H1 (cell line): ENCODE measurements at regions not wholly inside any gene's neighbourhood (a gene's known extent, or its start where the extent isn't known, plus 50 kb on each side); places are given as distances from the start of the nearest gene placed in this dataset.
"Not testable (repeated sequence)": the region's sequence is repeated elsewhere in the genome, so short reads cannot be mapped to it uniquely, and the experiment has no call there.

Source experiments
- CTCF ChIA-PET: fragments of 300-600 bp; sonication (Branson Sonifier 250); formaldehyde crosslinking; loops from one replicate; lab custom pipeline; 2021; ENCODE audit not compliant: partially characterized antibody; lab: Charles Lee
- POLR2A ChIA-PET: fragments of 300-600 bp; sonication (Branson Sonifier 250); formaldehyde crosslinking; loops from one replicate; lab custom pipeline; 2021; ENCODE audit warnings: inconsistent platforms; ENCODE audit not compliant: partially characterized antibody; lab: Charles Lee
- DNase-seq, 2 experiments: peaks; one replicate each; pipeline versions ENCODE4 v3.0.0 to v3.0.0-alpha.2; 2010 to 2022; ENCODE audit warnings: low spot score in 2 of 2, low read depth in 1 of 2, mixed read lengths in 1 of 2
- FAIRE-seq: peaks from 2 replicates; lab custom pipeline; 2011; peaks lifted over from hg19 to GRCh38; lab: Jason Lieb, UNC
- H2AFZ ChIP-seq: 2 replicates; pipeline ENCODE4 v1.8.1; 2012; ENCODE audit warnings: low read length, inconsistent platforms
- H2AK5ac ChIP-seq: 2 replicates; pipeline ENCODE4 v1.6.1; 2013; ENCODE audit warnings: low read depth, low read length
- H2BK120ac ChIP-seq: replicated peaks from 2 replicates; pipeline ENCODE3; 2013; ENCODE audit warnings: low read depth, low read length, inconsistent platforms
- H2BK12ac ChIP-seq: 2 replicates; pipeline ENCODE4 v1.6.1; 2013; ENCODE audit warnings: low read depth, low read length
- H2BK15ac ChIP-seq: 2 replicates; pipeline ENCODE4 v1.6.1; 2013; ENCODE audit warnings: low read length
- H2BK20ac ChIP-seq: 2 replicates; pipeline ENCODE4 v1.6.1; 2013; ENCODE audit warnings: low read length
- H2BK5ac ChIP-seq: 2 replicates; pipeline ENCODE4 v1.6.1; 2013; ENCODE audit warnings: low read depth, low read length
- H3K14ac ChIP-seq: 2 replicates; pipeline ENCODE4 v1.6.1; 2013; ENCODE audit warnings: inconsistent platforms; ENCODE audit not compliant: insufficient read length
- H3K18ac ChIP-seq: 2 replicates; pipeline ENCODE4 v1.6.1; 2013; ENCODE audit warnings: low read length; ENCODE audit errors: extremely low read depth
- H3K23ac ChIP-seq: 2 replicates; pipeline ENCODE4 v1.6.1; 2013; ENCODE audit warnings: inconsistent platforms; ENCODE audit not compliant: insufficient read length
- H3K23me2 ChIP-seq: 2 replicates; pipeline ENCODE4 v1.6.1; 2013; ENCODE audit warnings: low read depth, low read length
- H3K27ac ChIP-seq: 2 replicates; pipeline ENCODE4 v1.6.1; 2011; ENCODE audit warnings: low read depth, low read length, inconsistent platforms
- H3K27me3 ChIP-seq, 4 experiments: replicated peaks in 1 of 4; 1 replicate in 1 of 4; 2 replicates in 3 of 4; pipeline versions ENCODE4 v1.6.1 to v1.8.1; 2011 to 2013; ENCODE audit warnings: low read length in 3 of 4, mild to moderate bottlenecking in 3 of 4, inconsistent platforms in 2 of 4, mixed read lengths in 2 of 4, moderate library complexity in 1 of 4; ENCODE audit not compliant: control insufficient read depth in 3 of 4, insufficient read depth in 3 of 4; ENCODE audit errors: extremely low read depth in 1 of 4
- H3K36me3 ChIP-seq, 4 experiments: 2 replicates each; pipeline versions ENCODE4 v1.6.1 to v1.8.1; 2011 to 2013; ENCODE audit warnings: mild to moderate bottlenecking in 4 of 4, low read length in 3 of 4, moderate library complexity in 2 of 4, control low read depth in 1 of 4, inconsistent platforms in 1 of 4; ENCODE audit not compliant: insufficient read depth in 4 of 4, control insufficient read depth in 2 of 4
- H3K4ac ChIP-seq: replicated peaks from 2 replicates; pipeline ENCODE3; 2013; ENCODE audit warnings: low read length, low read depth, mixed read lengths, inconsistent platforms; ENCODE audit not compliant: insufficient read length
- H3K4me1 ChIP-seq, 4 experiments: replicated peaks in 1 of 4; 1 replicate in 1 of 4; 2 replicates in 3 of 4; pipeline versions ENCODE4 v1.6.1 to v1.8.1; 2011 to 2013; ENCODE audit warnings: low read length in 3 of 4, inconsistent platforms in 2 of 4, mixed read lengths in 1 of 4; ENCODE audit not compliant: insufficient read depth in 4 of 4, control insufficient read depth in 3 of 4
- H3K4me2 ChIP-seq, 2 experiments: 2 replicates each; pipeline versions ENCODE4 v1.6.1 to v1.8.1; 2011 to 2013; ENCODE audit warnings: low read depth in 2 of 2, low read length in 2 of 2, control low read depth in 1 of 2, inconsistent platforms in 1 of 2, mild to moderate bottlenecking in 1 of 2; ENCODE audit not compliant: insufficient read depth in 1 of 2
- H3K4me3 ChIP-seq, 4 experiments: fragments of 200-600, 300-600 bp in 1 of 4; sonication (generic), shearing (Covaris generic), sonication (Bioruptor Twin) in 1 of 4; 2 replicates each; pipeline versions ENCODE4 v1.5.1 to v1.8.1; 2011 to 2016; ENCODE audit warnings: low read length in 4 of 4, low read depth in 3 of 4, control low read depth in 2 of 4, inconsistent platforms in 2 of 4, mild to moderate bottlenecking in 2 of 4, mixed read lengths in 1 of 4, moderate library complexity in 1 of 4; ENCODE audit not compliant: insufficient read depth in 2 of 4; ENCODE audit errors: extremely low read depth in 1 of 4
- H3K56ac ChIP-seq: replicated peaks from 2 replicates; pipeline ENCODE3; 2013; ENCODE audit warnings: low read depth, mild to moderate bottlenecking, mixed read lengths, low read length, inconsistent platforms; ENCODE audit not compliant: insufficient read length
- H3K79me1 ChIP-seq: 2 replicates; pipeline ENCODE4 v1.6.1; 2013; ENCODE audit warnings: low read depth, low read length, control low read depth
- H3K79me2 ChIP-seq, 2 experiments: 2 replicates each; pipeline versions ENCODE4 v1.6.1 to v1.8.1; 2012 to 2013; ENCODE audit warnings: low read length in 2 of 2, mild to moderate bottlenecking in 2 of 2, inconsistent platforms in 1 of 2; ENCODE audit not compliant: insufficient read depth in 2 of 2, control insufficient read depth in 1 of 2
- H3K9ac ChIP-seq, 4 experiments: replicated peaks in 1 of 4; 1 replicate in 1 of 4; 2 replicates in 3 of 4; pipeline versions ENCODE4 v1.6.1 to v1.8.1; 2011 to 2013; ENCODE audit warnings: low read depth in 3 of 4, low read length in 3 of 4, control low read depth in 2 of 4, mild to moderate bottlenecking in 2 of 4, moderate library complexity in 2 of 4, inconsistent platforms in 1 of 4; ENCODE audit errors: extremely low read depth in 1 of 4
- H3K9me3 ChIP-seq, 2 experiments: 2 replicates each; pipeline versions ENCODE4 v1.6.1 to v1.8.1; 2012 to 2013; ENCODE audit warnings: mild to moderate bottlenecking in 2 of 2, moderate library complexity in 2 of 2, control low read depth in 1 of 2, inconsistent platforms in 1 of 2, low read depth in 1 of 2, low read length in 1 of 2, mixed read lengths in 1 of 2; ENCODE audit not compliant: insufficient read depth in 2 of 2
- H4K20me1 ChIP-seq, 2 experiments: replicated peaks in 1 of 2; 2 replicates each; pipeline versions ENCODE3 to v1.8.1; 2011 to 2013; ENCODE audit warnings: inconsistent platforms in 2 of 2, low read length in 2 of 2, mild to moderate bottlenecking in 1 of 2; ENCODE audit not compliant: insufficient read depth in 2 of 2, control insufficient read depth in 1 of 2
- H4K5ac ChIP-seq: 2 replicates; pipeline ENCODE4 v1.6.1; 2013; ENCODE audit warnings: low read length, low read depth, mixed read lengths, inconsistent platforms; ENCODE audit not compliant: insufficient read length
- H4K8ac ChIP-seq: 2 replicates; pipeline ENCODE4 v1.8.0; 2013; ENCODE audit warnings: mild to moderate bottlenecking, moderate library complexity, low read length, inconsistent platforms; ENCODE audit not compliant: insufficient read depth; ENCODE audit errors: extremely low read depth
- H4K91ac ChIP-seq: replicated peaks from 2 replicates; pipeline ENCODE3; 2013; ENCODE audit warnings: low read length, mixed read lengths, inconsistent platforms; ENCODE audit not compliant: insufficient read length
- WGBS, 2 experiments: shearing (Covaris generic) in 1 of 2; methylation state at CpG; one replicate each; pipeline versions ENCODE4 v1.1.6 to v1.1.7; 2013 to 2015; ENCODE audit warnings: low lambda C conversion rate in 2 of 2, mixed read lengths in 2 of 2, inconsistent platforms in 1 of 2, low coverage in 1 of 2, missing lambda C conversion rate in 1 of 2; ENCODE audit not compliant: insufficient replicate concordance in 2 of 2, insufficient coverage in 1 of 2, insufficient read length in 1 of 2; ENCODE audit errors: extremely low coverage in 1 of 2, missing lambda C conversion rate in 1 of 2; 5-methylcytosine and 5-hydroxymethylcytosine counted together

GRCh38 chr16:29222008-29222407 is 184.5 kb downstream of the NPIPB11 start:
- H3K27ac ChIP-seq, POLR2A ChIA-PET, H3K56ac ChIP-seq, CTCF ChIA-PET, H3K36me3 ChIP-seq, H2AFZ ChIP-seq, H3K79me1 ChIP-seq, H3K23ac ChIP-seq, H3K27me3 ChIP-seq, H3K4me3 ChIP-seq, H4K91ac ChIP-seq, H3K14ac ChIP-seq, H3K4ac ChIP-seq, H2BK15ac ChIP-seq, H4K20me1 ChIP-seq, H3K18ac ChIP-seq, H3K23me2 ChIP-seq, H3K4me1 ChIP-seq, FAIRE-seq, H3K9me3 ChIP-seq, H2BK5ac ChIP-seq, H4K5ac ChIP-seq, H3K4me2 ChIP-seq, H2AK5ac ChIP-seq, H3K79me2 ChIP-seq, H2BK12ac ChIP-seq, H2BK20ac ChIP-seq, H2BK120ac ChIP-seq, H4K8ac ChIP-seq, H3K9ac ChIP-seq: not testable (repeated sequence)
- 88% methylated on average over 6 of the region's 8 CpGs; no CpG with 5 or more reads in 1 of the 2 experiments for WGBS, 2 experiments
- peak in 1 of 2 experiments; percentile 29 for DNase-seq

GRCh38 chr16:29221281-29221955 is 185.1 kb downstream of the NPIPB11 start:
- H3K56ac ChIP-seq, H3K4me3 ChIP-seq, H3K23me2 ChIP-seq, H3K9me3 ChIP-seq, POLR2A ChIA-PET, H3K27me3 ChIP-seq, DNase-seq, H2BK120ac ChIP-seq, H3K9ac ChIP-seq, H3K4me1 ChIP-seq, CTCF ChIA-PET, H3K79me2 ChIP-seq, H2AK5ac ChIP-seq, H4K20me1 ChIP-seq, H3K4me2 ChIP-seq, H3K23ac ChIP-seq, H4K8ac ChIP-seq, H2BK20ac ChIP-seq, H4K5ac ChIP-seq, H2BK15ac ChIP-seq, H3K27ac ChIP-seq, H3K36me3 ChIP-seq, H2BK12ac ChIP-seq, FAIRE-seq, H3K18ac ChIP-seq, H3K4ac ChIP-seq, H4K91ac ChIP-seq, H3K14ac ChIP-seq, H3K79me1 ChIP-seq, H2AFZ ChIP-seq, H2BK5ac ChIP-seq: not testable (repeated sequence)
- 81% methylated on average over 10 of the region's 10 CpGs; no CpG with 5 or more reads in 1 of the 2 experiments for WGBS, 2 experiments
